SK-N-DZ (cell line): ENCODE measurements at regions not wholly inside any gene's neighbourhood (a gene's known extent, or its start where the extent isn't known, plus 50 kb on each side); places are given as distances from the start of the nearest gene placed in this dataset.
"Not testable (repeated sequence)": the region's sequence is repeated elsewhere in the genome, so short reads cannot be mapped to it uniquely, and the experiment has no call there.

Source experiments
- DNase-seq: peaks from one replicate; pipeline ENCODE4 v3.0.0-alpha.2; 2015; ENCODE audit warnings: low spot score

- no peak for DNase-seq
Measured at GRCh38 chr22:49460091-49460490, 367.6 kb downstream of the BRD1 start.

GRCh38 chr22:49458708-49459099 lies 369.0 kb downstream of the BRD1 start:
- DNase-seq = no peak

DNA sequence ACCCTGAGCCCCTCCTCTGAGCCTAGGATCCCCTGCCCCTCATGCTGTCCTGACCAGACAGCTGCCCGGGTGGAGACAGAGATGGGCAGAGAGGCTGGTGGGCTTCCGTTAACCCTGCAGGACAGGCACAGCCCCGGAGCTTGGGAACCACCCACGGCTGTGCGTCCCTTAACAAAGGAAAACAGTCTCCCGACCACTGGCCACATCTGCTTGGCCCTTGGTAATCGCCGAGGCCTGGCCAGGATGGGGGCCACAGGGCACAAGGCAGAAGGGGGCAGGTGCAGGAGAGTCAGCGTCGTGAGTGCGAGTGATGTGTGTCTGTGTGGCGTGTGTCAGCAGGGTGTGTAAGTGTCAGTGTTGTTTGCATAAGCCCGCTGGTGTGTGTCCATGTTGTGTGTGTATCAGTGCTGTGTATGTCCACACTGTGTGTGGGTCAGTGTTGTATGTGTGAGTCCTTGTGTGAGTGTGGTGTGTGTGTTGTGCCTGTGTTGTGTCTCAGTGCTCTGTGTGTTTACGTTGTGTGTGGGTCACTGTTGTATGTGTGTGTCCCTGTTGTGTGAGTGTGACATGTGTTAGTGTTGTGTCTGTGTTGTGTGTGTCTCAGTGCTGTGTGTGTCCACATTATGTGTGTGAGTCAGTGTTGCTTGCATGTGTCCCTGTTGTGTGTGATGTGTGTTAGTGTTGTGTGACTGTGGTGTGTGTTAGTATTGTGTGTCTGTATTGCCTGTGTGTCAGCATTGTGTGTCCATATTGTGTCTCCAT lies 369.5 kb downstream of the BRD1 start:
- DNase-seq = no peak

- DNase-seq = no peak
Measured at GRCh38 chr22:49457146-49457545, 370.5 kb downstream of the BRD1 start.

- no peak for DNase-seq
Measured at GRCh38 chr22:49455595-49455994, 372.1 kb downstream of the BRD1 start.

DNA sequence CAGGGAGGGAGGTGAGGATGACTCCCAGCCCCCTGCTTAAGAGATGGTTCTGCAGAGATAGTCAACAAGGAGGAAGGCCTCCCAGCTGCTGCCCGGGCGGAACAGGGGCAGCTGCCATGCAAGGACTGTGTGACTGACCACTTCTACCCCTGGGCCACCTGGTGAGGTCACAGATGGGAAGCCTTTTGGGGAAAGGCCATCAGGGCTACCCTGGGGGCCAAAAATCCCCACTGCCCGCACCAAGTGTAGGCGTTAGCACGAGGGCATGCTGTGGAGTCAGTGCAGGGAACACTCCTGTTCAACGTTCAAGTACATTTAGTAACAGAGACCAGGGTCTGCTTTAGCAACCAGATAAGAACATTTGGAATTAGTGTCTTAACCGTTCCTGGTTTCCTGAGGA lies 372.9 kb downstream of the BRD1 start:
- no peak for DNase-seq

DNA sequence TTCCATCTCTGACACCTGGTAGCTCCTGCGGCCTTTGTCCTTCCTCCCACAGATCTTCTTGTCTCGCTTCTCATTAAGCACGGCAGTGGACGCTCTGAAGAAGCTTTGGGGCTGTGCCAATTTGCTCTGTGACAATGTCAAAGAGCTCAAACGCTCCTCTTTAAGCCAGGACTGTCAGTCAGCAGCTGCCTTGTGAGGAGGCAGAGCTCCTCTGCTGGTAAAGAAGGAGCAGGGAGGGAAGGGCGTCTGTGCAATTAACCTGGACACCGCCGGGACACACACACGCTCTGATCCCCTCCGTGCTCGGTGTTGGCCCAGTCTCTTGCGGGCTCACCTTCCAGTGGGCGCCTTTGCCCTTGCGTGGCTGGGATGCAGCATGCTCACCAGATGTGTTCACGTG lies 373.9 kb downstream of the BRD1 start:
- no peak for DNase-seq

DNA sequence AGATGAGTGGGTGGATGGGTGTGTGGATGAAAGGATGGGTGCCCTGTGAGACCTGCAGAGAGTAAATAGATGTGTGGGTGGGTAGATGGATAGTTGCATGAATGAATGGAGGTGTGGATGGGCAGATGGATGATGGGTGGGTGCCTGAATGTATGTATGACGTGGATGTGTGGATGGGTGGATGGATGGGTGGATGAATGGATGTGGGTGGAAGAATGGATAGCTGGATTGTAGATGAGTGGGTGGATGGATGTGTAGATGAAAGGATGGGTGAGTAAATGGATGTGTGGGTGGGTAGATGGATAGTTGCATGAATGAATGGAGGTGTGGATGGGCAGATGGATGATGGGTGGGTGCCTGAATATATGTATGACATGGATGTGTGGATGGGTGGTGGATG lies 374.7 kb downstream of the BRD1 start:
- DNase-seq = not testable (repeated sequence)

DNA sequence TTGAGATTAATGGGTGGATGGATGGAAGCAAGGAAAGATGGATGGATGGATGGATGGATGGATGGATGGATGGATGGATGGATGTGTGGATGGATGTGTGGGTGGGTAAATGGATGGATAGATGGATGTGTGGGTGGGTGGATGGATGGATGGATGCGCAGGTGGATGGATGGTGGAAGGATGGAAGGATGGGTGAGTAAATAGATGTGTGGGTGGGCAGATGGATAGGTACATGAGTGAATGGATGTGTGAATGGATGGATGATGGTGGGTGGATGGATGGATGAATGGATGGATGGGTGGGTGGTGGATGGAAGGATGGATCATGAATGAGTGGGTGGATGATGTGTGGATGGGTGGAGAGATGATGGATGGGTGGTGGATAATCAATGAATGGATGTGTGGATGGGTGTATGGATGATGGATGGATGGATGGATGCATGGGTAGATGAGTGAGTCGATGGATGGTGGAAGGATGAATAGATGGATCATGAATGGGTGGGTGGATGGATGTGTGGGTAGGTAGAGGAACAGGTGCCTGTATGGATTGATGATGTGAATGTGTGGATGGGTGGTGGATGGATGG lies 375.2 kb downstream of the BRD1 start:
- no peak for DNase-seq

DNA sequence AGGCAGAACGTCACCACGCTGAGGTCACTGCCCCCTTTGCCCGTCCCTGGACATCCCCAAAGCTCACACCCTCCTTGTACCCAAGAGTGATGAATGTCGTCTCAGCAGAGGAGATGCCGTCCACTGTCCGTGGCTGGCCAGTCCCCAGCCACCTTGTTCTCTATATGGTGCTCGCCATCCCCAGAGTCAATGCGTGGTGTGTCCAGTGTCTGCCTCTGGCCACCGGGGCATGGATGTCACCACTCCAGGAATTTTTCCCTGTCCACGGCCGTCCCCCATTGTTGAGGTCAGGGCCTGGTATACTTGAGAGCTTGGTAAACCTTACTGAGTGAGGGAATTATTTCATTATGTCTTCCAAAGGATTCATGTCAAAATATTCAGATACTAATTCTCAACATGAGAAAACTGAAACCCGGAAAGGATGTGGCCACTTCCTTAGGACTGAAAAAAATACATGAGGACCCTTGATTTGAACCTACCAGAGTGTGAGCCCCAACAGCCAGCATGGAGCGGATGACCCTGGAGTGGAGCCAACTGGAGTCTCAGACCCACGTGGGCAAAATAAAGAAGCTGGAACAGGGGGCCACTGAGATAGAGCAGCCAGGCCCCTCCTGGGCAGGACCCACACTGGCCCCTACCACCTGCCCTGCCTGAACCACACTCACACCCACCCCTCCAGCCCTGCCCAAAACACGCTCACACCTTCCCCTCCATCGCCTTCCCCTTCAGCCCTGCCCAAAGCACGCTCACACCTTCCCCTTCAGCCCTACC lies 376.4 kb downstream of the BRD1 start:
- DNase-seq = no peak

DNA sequence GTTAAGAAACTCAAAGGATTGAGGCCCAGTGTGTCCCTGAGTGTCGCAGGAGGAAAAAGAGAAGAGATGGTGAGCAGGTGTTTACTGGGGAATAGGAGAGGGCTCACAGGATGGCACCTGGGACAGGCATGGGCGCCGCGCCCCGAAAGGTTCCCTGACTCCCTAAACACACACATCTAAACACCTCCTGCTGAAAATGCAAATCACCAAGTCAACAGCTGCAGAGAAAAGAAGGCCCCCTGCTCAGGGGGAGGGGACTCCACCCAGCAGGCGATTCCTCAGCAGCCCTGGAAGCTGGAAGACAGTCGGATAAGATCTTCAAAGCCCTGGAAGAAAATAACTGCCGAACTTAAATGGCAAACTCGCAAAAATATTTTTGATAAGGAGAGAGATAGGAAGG lies 377.2 kb downstream of the BRD1 start:
- no peak for DNase-seq

DNA sequence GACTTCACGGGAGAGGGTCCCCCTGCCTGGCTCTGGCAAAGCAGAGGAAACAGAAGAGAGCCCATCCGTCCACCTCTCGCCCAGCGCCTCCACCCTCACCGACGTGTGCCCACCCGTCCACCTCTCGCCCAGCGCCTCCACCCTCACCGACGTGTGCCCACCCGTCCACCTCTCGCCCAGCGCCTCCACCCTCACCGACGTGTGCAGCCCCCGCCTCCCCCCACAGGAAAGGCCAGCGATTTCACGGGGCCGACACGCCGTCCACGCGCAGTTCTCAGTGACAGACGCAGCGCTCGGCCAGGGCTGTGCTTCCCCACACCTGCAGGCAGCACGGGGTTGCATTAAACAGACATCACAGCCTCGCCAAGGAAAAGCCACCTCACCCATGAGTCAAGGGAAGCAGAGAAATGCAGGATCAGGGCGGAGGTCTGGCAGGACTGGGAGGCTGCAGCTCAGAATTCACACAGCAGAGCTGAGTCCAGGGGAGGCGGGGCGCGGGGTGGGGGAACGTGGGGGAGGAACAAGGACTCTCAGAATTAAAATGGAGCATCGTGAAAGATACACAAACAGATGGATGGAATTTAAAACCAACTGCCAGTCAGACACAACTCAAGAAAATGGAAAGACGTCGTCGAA lies 377.7 kb downstream of the BRD1 start:
- no peak for DNase-seq

- no peak for DNase-seq
Measured at GRCh38 chr22:49449377-49449776, 378.3 kb downstream of the BRD1 start.

DNA sequence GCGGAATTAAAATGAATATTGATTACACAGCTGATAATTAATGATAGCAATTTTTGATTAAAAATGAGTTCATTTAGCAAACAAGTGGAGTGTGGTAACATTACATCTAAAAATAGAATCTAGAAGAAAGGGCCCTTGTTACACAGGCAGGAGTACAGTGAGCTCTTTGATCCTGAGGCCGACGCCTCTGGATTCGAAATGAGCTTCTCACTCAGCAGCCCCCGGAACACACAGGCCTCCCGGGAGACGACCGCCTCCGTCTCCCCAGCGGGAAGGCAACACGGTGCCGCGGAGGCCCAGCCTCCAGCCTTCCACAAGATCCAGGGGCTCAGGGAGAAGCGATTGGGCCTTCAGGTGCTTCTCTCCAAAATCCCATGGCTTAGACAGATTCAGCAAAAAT lies 379.1 kb downstream of the BRD1 start:
- DNase-seq = no peak

- DNase-seq = no peak
Measured at GRCh38 chr22:49447837-49448236, 379.8 kb downstream of the BRD1 start.

- no peak for DNase-seq
Measured at GRCh38 chr22:49446759-49447710, 380.6 kb downstream of the BRD1 start.

DNA sequence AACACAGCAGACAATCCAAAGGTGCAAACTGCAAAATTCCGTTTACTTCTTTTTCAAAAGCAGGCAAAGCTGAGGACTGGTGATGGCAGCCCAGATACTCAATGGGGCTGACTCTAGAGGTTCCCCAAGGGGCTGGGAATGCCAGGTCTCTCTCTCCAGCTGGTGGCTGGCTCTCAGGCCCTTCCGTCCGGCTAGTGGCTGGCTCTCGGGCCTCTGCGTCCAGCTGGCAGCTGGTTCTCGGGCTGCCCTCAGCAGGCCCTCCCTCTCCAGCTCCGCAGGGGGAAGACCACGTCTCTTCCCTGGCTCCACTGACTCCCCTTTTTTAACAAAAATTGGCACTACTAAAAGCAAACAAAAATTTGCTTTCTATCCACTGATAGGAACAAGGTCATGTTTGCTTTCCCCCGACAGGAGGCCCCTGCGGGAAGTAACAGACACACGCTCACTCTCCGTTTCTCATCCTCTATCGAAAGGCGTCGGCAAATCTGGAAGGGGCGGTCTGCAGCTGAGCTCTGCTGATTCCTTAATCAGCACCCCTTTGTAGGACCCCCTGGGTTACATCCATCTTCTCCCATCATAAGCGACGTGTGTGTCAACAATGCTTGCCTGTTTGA lies 381.4 kb downstream of the BRD1 start:
- no peak for DNase-seq

DNA sequence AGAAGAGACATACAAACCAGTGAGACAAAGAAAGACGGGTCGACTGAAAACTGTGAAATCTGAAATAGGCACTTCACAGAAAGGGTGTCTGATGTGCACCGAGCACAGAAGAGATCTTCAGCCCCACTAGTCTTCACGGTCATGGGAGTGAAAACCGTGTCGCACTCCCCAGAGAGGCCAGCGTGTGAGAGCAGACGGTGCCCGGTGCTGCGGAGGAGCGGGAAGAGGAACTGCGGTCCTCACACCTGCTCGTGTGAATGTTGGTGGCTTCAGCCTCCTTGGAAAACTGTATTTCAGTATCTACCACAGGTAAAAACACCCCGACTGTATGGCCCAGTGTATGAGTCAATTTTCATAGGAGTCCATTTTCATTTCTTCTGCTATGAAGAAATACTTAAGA lies 382.9 kb downstream of the BRD1 start:
- DNase-seq = no peak

DNA sequence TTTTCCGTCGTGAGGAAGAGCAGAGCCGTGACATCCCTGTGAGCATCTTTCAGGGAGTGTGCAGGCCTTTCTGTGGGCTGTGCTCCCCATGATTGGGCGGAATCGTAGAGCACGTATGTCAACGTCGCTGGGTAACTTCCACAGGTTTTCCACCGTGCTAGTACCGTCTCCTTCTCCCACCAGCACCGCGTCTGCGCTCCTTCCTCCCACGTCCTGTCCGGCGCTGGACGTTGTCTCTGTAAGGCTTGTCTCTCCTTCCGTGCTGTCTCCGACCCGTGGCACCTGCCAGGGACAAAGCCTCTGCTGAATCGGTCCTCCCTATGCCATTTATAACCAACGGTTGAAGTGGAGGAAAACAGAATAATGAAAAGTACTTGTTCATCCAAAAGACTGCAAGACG lies 386.7 kb downstream of the BRD1 start:
- DNase-seq = no peak

- DNase-seq = no peak
Measured at GRCh38 chr22:49439373-49439772, 388.3 kb downstream of the BRD1 start.

- no peak for DNase-seq
Measured at GRCh38 chr22:49437956-49438355, 389.7 kb downstream of the BRD1 start.
